Endometrial microvascular endothelial cells (primary cell): ENCODE measurements at regions not wholly inside any gene's neighbourhood (a gene's known extent, or its start where the extent isn't known, plus 50 kb on each side); places are given as distances from the start of the nearest gene placed in this dataset.

Experiments
- in situ Hi-C: cut with HindIII; loops from 2 replicates; pipeline ENCODE4 v1.10.0; 2017; ENCODE audit warnings: low sequenced_read_pairs, low pct_unique_long_range_greater_than_20kb; ENCODE audit errors: inconsistent ontology term

DNA sequence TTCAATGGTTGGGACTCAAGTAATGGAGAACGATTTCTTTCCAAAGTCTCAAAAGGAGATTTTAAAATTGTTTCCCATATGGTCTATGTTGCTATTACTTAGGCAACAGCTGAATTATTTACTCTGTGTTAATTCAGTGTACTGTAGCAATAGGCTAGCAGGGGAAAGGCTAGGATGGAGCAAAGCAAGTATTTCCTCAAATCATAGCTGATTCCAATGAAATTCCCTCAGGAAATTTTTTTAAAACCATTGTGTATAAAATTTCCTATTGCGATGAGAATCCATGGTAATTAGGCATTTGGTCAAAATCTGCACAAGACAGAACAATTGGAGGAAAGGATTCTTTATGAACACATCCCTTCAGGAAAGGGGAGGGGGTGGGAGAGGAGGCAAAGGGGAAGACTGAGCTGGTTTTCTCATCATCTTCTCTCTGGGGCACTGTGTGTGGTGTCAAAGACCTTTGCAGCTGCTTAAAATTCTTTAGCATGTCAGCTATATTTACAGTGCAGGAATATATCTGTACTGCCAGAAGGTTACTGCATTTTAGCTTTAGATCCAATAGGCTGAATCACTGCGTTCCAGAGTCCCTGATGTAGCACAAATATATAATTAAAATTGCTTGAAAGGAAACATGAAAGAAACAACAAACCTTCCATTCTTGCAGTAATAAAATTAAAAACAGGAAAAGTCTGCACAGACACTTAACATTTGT, 95.3 kb downstream of the ZNF608 start:
- in situ Hi-C loops: no loop called here

GRCh38 chr5:124650147-124650561, 96.3 kb downstream of the ZNF608 start:
- in situ Hi-C loops: no loop called here

GRCh38 chr5:124649491-124650146, 96.8 kb downstream of the ZNF608 start:
- in situ Hi-C loops: no loop called here

- in situ Hi-C loops: no loop called here
Measured at GRCh38 chr5:124648902-124649467, 97.5 kb downstream of the ZNF608 start.

DNA sequence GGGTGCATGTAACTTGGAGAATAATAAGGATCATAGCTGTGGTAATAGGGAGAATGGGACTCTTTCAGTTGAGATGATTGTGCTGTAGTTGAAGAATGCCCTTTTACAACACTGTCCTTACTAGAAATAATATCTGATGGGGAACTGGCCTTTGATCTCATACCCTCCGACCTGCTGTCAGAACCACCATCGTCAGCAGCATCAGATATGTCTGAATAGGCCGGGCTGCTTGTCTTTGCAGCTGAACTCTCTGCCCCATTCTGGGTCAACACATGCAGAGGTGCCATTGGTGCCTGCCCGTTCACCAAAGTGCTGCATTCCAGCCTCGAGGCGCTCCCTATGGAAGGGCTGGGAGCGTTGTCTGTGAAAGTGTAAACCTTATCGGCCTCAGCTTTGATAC, 99.1 kb downstream of the ZNF608 start:
- in situ Hi-C loops: no loop called here

- in situ Hi-C loops: no loop called here
Measured at GRCh38 chr5:124645396-124645795, 101.0 kb downstream of the ZNF608 start.

DNA sequence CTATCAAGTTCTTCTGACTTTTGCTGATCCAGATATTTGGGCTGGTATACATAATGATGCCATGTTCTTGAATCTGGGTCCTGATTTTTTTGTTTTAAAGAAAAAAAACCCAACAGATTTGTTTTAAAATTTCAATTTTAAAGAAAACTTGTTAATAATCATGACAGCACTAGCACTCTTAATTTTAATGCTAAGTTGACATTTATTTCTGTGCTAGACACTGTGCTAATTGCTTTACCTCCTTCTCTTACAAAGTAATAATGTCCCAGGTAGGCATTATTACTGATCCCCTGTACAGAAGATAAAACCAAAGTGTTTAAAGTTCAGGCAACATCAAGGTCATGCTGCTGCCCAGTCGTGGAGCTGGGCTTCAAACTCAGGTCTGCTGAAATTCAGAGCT, 101.9 kb downstream of the ZNF608 start:
- in situ Hi-C loops: no loop called here

DNA sequence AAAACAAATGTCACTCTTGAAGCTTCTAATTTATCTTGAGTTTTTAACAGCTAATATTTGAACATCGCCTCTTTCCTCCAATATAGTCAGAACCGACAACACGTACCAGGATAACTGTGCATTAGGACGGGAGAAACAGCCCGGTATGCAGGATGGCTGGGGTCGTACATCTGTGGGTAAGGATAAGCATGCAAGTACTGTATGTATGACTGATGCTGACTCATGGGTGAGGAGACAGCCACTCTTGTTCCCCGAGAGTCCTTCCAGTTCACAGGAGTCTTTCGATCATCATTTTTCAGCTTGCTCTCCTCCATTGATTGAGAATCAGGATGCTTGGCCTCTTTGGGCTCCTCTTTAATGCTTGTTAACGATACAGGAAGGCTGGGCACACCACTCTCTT, 102.3 kb downstream of the ZNF608 start:
- in situ Hi-C loops: no loop called here

- in situ Hi-C loops: no loop called here
Measured at GRCh38 chr5:124643336-124643735, 103.1 kb downstream of the ZNF608 start.

DNA sequence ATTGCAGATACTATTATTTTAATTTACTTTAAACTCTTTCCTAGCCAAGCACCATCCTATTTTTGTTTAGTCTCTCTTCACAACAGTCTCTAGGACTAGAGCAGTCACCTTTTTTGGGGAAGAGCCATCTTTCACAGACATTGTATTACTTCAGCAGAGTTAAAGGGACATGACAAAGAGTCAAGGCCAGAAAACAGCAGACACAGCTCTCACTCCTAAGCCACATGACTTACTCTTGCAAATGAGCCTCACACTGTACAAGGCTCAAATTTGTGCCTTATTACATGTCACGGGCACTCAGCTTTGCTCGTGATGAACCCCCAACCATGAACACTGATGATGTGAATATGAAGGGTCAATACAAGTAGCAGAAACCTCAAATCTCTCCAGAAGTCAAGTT, 104.3 kb downstream of the ZNF608 start:
- in situ Hi-C loops: no loop called here

- in situ Hi-C loops: no loop called here
Measured at GRCh38 chr5:124641154-124641792, 105.2 kb downstream of the ZNF608 start.

GRCh38 chr5:124639095-124639665, 107.3 kb downstream of the ZNF608 start:
- in situ Hi-C loops: no loop called here

DNA sequence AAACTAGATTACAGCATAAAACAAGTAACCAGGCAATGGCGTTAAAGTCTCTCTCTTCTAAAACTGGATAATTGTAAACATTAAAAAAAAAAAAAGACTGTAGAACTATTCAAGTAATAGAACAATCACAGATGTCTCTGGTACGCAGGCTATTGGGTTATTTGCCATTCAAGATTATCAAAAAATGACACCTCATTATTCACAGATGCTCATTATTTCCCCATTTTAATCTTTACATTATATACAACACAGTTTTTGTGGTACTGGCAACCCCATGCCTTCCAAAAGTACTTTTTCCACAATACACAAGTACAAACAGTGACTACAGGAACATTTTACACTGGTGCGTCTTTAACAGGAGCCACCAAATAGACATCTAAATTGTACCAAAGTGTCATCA, 109.4 kb downstream of the ZNF608 start:
- in situ Hi-C loops: no loop called here

DNA sequence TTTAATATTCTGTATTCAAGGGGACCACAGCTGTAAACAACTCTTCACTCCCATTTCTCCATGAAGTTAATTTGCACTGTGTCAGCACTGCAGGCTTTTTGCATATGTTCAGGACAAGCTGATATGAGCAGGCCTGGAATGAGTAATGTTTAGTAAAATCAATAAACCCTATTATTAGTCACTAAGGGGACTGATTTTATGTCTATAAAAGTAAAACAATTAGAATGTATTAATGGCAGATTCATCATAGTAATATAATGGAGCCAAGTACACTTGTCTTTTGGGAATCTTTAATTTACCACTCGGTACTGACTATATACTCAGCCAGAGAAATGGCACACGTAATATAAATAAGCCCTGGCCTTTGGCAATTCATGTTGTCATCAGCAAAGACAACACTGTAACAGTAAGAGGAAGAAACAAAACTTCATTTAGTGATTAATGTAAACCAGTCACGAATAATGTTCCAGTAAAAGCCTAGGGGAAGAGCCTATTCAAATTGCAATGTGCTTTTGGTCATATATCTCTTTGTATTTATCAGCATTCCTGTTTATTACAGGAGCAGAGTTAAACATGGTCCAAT, 111.6 kb downstream of the ZNF608 start:
- in situ Hi-C loops: no loop called here

DNA sequence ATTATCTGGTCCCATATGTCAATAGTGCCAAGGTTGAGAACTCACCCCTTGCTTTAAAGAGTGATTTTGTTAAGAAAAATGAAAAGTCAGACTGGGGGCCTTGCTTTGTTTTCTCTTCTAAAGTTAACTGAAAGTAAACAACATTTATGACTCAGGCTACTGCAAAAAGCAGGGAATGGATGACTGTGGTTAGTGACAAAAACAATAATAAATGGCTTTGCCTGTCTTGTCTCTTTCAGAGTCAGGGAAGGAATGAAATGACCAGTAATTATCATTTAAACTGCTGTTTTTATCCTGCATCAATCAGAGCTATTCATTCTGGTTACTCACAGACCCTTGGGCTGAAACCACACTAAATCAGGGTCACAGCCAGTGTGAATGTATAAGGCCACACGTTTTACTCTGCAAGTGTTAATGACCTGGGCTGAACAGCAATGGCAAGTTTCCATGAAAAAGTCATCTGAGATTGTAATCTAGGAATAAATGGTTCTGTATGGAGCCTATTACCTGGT, 112.2 kb downstream of the ZNF608 start:
- in situ Hi-C loops: no loop called here

GRCh38 chr5:124633209-124633608, 113.2 kb downstream of the ZNF608 start:
- in situ Hi-C loops: no loop called here

GRCh38 chr5:124631874-124632550, 114.4 kb downstream of the ZNF608 start:
- in situ Hi-C loops: no loop called here
